ENCODE measurements at regions not wholly inside any gene's neighbourhood (a gene's known extent, or its start where the extent isn't known, plus 50 kb on each side); places are given as distances from the start of the nearest gene placed in this dataset.

GRCh38 chr4:183580849-183581248, 76.0 kb downstream of the ING2 start:
- TF ChIP-seq CTCF (IDR thresholded peaks at IDR 0.05), result no peak
- no peak for TF ChIP-seq POLR2A (IDR thresholded peaks at IDR 0.05)
- TF ChIP-seq EP300 (IDR thresholded peaks at IDR 0.05), result no peak
